Liver (tissue), 3 donors: ENCODE measurements at regions not wholly inside any gene's neighbourhood (a gene's known extent, or its start where the extent isn't known, plus 50 kb on each side); places are given as distances from the start of the nearest gene placed in this dataset.

Source experiments
- RAD21 ChIP-seq, 2 donors: IDR thresholded peaks; 2 replicates each; pipeline ENCODE4 v1.6.1; 2016; ENCODE audit warnings: antibody characterized with exemption in 2 of 2, mild to moderate bottlenecking in 2 of 2
- SP1 ChIP-seq: IDR thresholded peaks from 2 replicates; pipeline ENCODE4 v1.6.1; 2018; ENCODE audit warnings: antibody characterized with exemption, mild to moderate bottlenecking
- TAF1 ChIP-seq: conservative IDR thresholded peaks from 2 replicates; pipeline ENCODE4 v1.6.1; 2016; ENCODE audit warnings: antibody characterized with exemption, mild to moderate bottlenecking
- YY1 ChIP-seq: IDR thresholded peaks from 2 replicates; pipeline ENCODE4 v1.6.1; 2016; ENCODE audit warnings: antibody characterized with exemption, mild to moderate bottlenecking
- TF ChIP-seq, protein P1 (sequence below): fragments of 150-350 bp; IDR thresholded peaks from 2 replicates; pipeline ENCODE4 v1.5.1; 2017; ENCODE audit warnings: improper control_type of control experiment, low read depth, low read length; ENCODE audit not compliant: missing input control
- TF ChIP-seq, protein P2 (sequence below): IDR thresholded peaks from 2 replicates; pipeline ENCODE4 v1.6.1; 2016; ENCODE audit warnings: antibody characterized with exemption, mild to moderate bottlenecking
- donor health status: healthy.
- donor health status: healthy.

DNA sequence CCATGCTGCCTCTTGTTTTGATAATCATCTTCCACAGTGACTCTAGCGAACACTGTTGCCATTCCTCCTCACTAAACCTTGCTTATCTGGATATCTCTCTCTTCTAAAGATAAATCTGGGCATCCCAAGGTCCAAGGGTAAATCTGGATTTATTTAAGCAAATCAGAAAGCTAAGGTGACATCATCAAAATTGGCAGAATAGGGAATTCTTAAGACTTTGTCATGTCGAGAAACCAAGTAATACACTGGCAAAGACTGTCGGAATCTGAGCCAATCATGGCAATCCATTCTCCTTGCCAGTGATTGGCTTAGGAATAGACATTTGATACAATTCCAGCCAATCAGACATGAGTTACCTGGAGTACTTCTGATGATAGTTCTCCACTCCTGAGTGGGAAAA is 362.7 kb upstream of the PTGER4 start:
- TF ChIP-seq TAF1: no peak
- TF ChIP-seq, protein P1, sequence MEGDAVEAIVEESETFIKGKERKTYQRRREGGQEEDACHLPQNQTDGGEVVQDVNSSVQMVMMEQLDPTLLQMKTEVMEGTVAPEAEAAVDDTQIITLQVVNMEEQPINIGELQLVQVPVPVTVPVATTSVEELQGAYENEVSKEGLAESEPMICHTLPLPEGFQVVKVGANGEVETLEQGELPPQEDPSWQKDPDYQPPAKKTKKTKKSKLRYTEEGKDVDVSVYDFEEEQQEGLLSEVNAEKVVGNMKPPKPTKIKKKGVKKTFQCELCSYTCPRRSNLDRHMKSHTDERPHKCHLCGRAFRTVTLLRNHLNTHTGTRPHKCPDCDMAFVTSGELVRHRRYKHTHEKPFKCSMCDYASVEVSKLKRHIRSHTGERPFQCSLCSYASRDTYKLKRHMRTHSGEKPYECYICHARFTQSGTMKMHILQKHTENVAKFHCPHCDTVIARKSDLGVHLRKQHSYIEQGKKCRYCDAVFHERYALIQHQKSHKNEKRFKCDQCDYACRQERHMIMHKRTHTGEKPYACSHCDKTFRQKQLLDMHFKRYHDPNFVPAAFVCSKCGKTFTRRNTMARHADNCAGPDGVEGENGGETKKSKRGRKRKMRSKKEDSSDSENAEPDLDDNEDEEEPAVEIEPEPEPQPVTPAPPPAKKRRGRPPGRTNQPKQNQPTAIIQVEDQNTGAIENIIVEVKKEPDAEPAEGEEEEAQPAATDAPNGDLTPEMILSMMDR: no peak
- TF ChIP-seq, protein P2, sequence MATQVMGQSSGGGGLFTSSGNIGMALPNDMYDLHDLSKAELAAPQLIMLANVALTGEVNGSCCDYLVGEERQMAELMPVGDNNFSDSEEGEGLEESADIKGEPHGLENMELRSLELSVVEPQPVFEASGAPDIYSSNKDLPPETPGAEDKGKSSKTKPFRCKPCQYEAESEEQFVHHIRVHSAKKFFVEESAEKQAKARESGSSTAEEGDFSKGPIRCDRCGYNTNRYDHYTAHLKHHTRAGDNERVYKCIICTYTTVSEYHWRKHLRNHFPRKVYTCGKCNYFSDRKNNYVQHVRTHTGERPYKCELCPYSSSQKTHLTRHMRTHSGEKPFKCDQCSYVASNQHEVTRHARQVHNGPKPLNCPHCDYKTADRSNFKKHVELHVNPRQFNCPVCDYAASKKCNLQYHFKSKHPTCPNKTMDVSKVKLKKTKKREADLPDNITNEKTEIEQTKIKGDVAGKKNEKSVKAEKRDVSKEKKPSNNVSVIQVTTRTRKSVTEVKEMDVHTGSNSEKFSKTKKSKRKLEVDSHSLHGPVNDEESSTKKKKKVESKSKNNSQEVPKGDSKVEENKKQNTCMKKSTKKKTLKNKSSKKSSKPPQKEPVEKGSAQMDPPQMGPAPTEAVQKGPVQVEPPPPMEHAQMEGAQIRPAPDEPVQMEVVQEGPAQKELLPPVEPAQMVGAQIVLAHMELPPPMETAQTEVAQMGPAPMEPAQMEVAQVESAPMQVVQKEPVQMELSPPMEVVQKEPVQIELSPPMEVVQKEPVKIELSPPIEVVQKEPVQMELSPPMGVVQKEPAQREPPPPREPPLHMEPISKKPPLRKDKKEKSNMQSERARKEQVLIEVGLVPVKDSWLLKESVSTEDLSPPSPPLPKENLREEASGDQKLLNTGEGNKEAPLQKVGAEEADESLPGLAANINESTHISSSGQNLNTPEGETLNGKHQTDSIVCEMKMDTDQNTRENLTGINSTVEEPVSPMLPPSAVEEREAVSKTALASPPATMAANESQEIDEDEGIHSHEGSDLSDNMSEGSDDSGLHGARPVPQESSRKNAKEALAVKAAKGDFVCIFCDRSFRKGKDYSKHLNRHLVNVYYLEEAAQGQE: no peak
- no peak for TF ChIP-seq SP1
- TF ChIP-seq RAD21 (IDR thresholded peaks at IDR 0.05): no peak
- TF ChIP-seq YY1: no peak
